H9 (cell line): ENCODE measurements at regions not wholly inside any gene's neighbourhood (a gene's known extent, or its start where the extent isn't known, plus 50 kb on each side); places are given as distances from the start of the nearest gene placed in this dataset.

Experiments used
- DNase-seq: peaks from one replicate; pipeline ENCODE4 v3.0.0-alpha.2; 2017
- H2AFZ ChIP-seq: one replicate; pipeline ENCODE4 v1.6.1; 2013; ENCODE audit warnings: mild to moderate bottlenecking, low read length, control low read depth, moderate library complexity
- H2AK5ac ChIP-seq: 2 replicates; pipeline ENCODE4 v1.6.1; 2013; ENCODE audit warnings: low read length, control low read depth, mixed read lengths; ENCODE audit not compliant: insufficient read length
- H2BK120ac ChIP-seq: one replicate; pipeline ENCODE4 v1.6.1; 2013; ENCODE audit warnings: low read depth, mild to moderate bottlenecking, low read length, control low read depth, inconsistent platforms; ENCODE audit not compliant: poor library complexity, severe bottlenecking
- H2BK12ac ChIP-seq: 2 replicates; pipeline ENCODE4 v1.6.1; 2013; ENCODE audit warnings: low read length, control low read depth, mixed read lengths, low read depth; ENCODE audit not compliant: insufficient read length
- H2BK15ac ChIP-seq: 2 replicates; pipeline ENCODE4 v1.6.1; 2013; ENCODE audit warnings: low read depth, low read length, control low read depth
- H2BK20ac ChIP-seq: one replicate; pipeline ENCODE4 v1.6.1; 2013; ENCODE audit warnings: low read depth, mild to moderate bottlenecking, low read length, control low read depth, inconsistent platforms; ENCODE audit not compliant: poor library complexity, severe bottlenecking
- H2BK5ac ChIP-seq: 2 replicates; pipeline ENCODE4 v1.6.1; 2013; ENCODE audit warnings: low read length, control low read depth, mixed read lengths; ENCODE audit not compliant: insufficient read length
- H3K14ac ChIP-seq: 2 replicates; pipeline ENCODE4 v1.6.1; 2013; ENCODE audit warnings: low read length, control low read depth; ENCODE audit not compliant: insufficient read depth
- H3K18ac ChIP-seq: 2 replicates; pipeline ENCODE4 v1.6.1; 2013; ENCODE audit warnings: low read depth, mild to moderate bottlenecking, mixed read lengths, low read length, control low read depth; ENCODE audit not compliant: insufficient read length
- H3K23ac ChIP-seq: 2 replicates; pipeline ENCODE4 v1.6.1; 2013; ENCODE audit warnings: low read length, control low read depth, mixed read lengths, low read depth; ENCODE audit not compliant: insufficient read length
- H3K23me2 ChIP-seq: 2 replicates; pipeline ENCODE4 v1.6.1; 2013; ENCODE audit warnings: low read depth, mild to moderate bottlenecking, mixed read lengths, low read length, control low read depth; ENCODE audit not compliant: insufficient read length, poor library complexity, severe bottlenecking
- H3K27ac ChIP-seq: 2 replicates; pipeline ENCODE4 v1.5.1; 2013; ENCODE audit warnings: low read length, control low read depth, mixed read lengths, low read depth; ENCODE audit not compliant: insufficient read length
- H3K27me3 ChIP-seq: 2 replicates; pipeline ENCODE4 v1.6.1; 2013; ENCODE audit warnings: low read length, control low read depth, inconsistent platforms; ENCODE audit not compliant: insufficient read depth
- H3K4ac ChIP-seq: 2 replicates; pipeline ENCODE4 v1.6.1; 2013; ENCODE audit warnings: low read depth, mild to moderate bottlenecking, control low read depth, inconsistent platforms, low read length, moderate library complexity
- H3K4me1 ChIP-seq: 2 replicates; pipeline ENCODE4 v1.6.1; 2013; ENCODE audit warnings: low read length, control low read depth, inconsistent platforms; ENCODE audit not compliant: insufficient read depth
- H3K4me2 ChIP-seq: 2 replicates; pipeline ENCODE4 v1.6.1; 2013; ENCODE audit warnings: low read length, control low read depth, mixed read lengths; ENCODE audit not compliant: insufficient read length, insufficient read depth
- H3K56ac ChIP-seq: 2 replicates; pipeline ENCODE4 v1.6.1; 2013; ENCODE audit warnings: low read depth, mild to moderate bottlenecking, mixed read lengths, low read length, control low read depth; ENCODE audit not compliant: insufficient read length
- H3K79me1 ChIP-seq: 2 replicates; pipeline ENCODE4 v1.6.1; 2013; ENCODE audit warnings: low read depth, mild to moderate bottlenecking, moderate library complexity, low read length, control low read depth, inconsistent platforms; ENCODE audit not compliant: insufficient read depth, poor library complexity, severe bottlenecking
- H3K79me2 ChIP-seq: 2 replicates; pipeline ENCODE4 v1.6.1; 2013; ENCODE audit warnings: low read length, control low read depth, inconsistent platforms; ENCODE audit not compliant: insufficient read depth
- H3K9ac ChIP-seq: 2 replicates; pipeline ENCODE4 v1.6.1; 2013; ENCODE audit warnings: low read length, control low read depth, mixed read lengths; ENCODE audit not compliant: insufficient read length; ENCODE audit errors: extremely low read depth
- H3K9me3 ChIP-seq: one replicate; pipeline ENCODE4 v1.6.1; 2013; ENCODE audit warnings: low read depth, low read length, inconsistent platforms; ENCODE audit not compliant: control insufficient read depth
- H3T11ph ChIP-seq: one replicate; pipeline ENCODE4 v1.6.1; 2013; ENCODE audit warnings: mild to moderate bottlenecking, low read length, control low read depth, inconsistent platforms
- H4K20me1 ChIP-seq: one replicate; pipeline ENCODE4 v1.6.1; 2013; ENCODE audit not compliant: control insufficient read depth, insufficient read length, insufficient read depth
- H4K5ac ChIP-seq: 2 replicates; pipeline ENCODE4 v1.6.1; 2013; ENCODE audit warnings: low read depth, mild to moderate bottlenecking, mixed read lengths, low read length, control low read depth; ENCODE audit not compliant: insufficient read length
- H4K8ac ChIP-seq: replicated peaks from 2 replicates; pipeline ENCODE4 v1.6.1; 2013; ENCODE audit warnings: low read length, control low read depth, mixed read lengths, low read depth; ENCODE audit not compliant: insufficient read length
- H4K91ac ChIP-seq: 2 replicates; pipeline ENCODE4 v1.6.1; 2013; ENCODE audit warnings: low read depth, mild to moderate bottlenecking, moderate library complexity, mixed read lengths, low read length, control low read depth; ENCODE audit not compliant: insufficient read length
- H3K27ac Mint-ChIP-seq, 3 experiments: 2 replicates in 2 of 3; 3 replicates in 1 of 3; pipeline ENCODE4 v1.8.0; 2020 to 2021; ENCODE audit warnings: mixed read lengths in 3 of 3, mild to moderate bottlenecking in 1 of 3, moderate library complexity in 1 of 3
- H3K27me3 Mint-ChIP-seq: 2 replicates; pipeline ENCODE4 v1.8.0; 2021; ENCODE audit warnings: low read depth, mild to moderate bottlenecking, moderate library complexity, mixed read lengths
- H3K36me3 Mint-ChIP-seq, 3 experiments: 2 replicates in 2 of 3; 3 replicates in 1 of 3; pipeline ENCODE4 v1.8.0; 2020 to 2021; ENCODE audit warnings: low read depth in 3 of 3, mixed read lengths in 3 of 3; ENCODE audit not compliant: insufficient read depth in 1 of 3
- H3K4me1 Mint-ChIP-seq, 2 experiments: 2 replicates each; pipeline ENCODE4 v1.8.0; 2020; ENCODE audit warnings: mixed read lengths in 2 of 2
- H3K4me3 Mint-ChIP-seq, 2 experiments: 2 replicates in 1 of 2; 3 replicates in 1 of 2; pipeline ENCODE4 v1.8.0; 2020 to 2021; ENCODE audit warnings: mild to moderate bottlenecking in 2 of 2, mixed read lengths in 2 of 2, moderate library complexity in 1 of 2
- H3K9me3 Mint-ChIP-seq, 2 experiments: 2 replicates in 1 of 2; 3 replicates in 1 of 2; pipeline ENCODE4 v1.8.0; 2020; ENCODE audit warnings: mild to moderate bottlenecking in 2 of 2, mixed read lengths in 2 of 2, moderate library complexity in 1 of 2
- CTCF ChIP-seq: fragments of 200-600 bp; sonication (generic); conservative IDR thresholded peaks from 3 replicates; pipeline ENCODE4 v1.8.0; 2021; ENCODE audit warnings: antibody characterized with exemption, mild to moderate bottlenecking
- WGBS: extraction: QIAGEN DNeasy Blood & Tissue Kit; methylation state at CpG from one replicate; pipeline ENCODE4 v1.1.7; 2013; ENCODE audit warnings: missing lambda C conversion rate, low lambda C conversion rate, mixed read lengths; ENCODE audit not compliant: insufficient read length; ENCODE audit errors: extremely low coverage; 5-methylcytosine and 5-hydroxymethylcytosine counted together

GRCh38 chr5:52449516-52449915, 338.2 kb upstream of the ITGA1 start:
- H3K27ac ChIP-seq, result no peak overlapping the region
- no peak overlapping the region for H2BK12ac ChIP-seq
- Mint-ChIP-seq H3K27me3 (no peaks in the 10 kb centered on the region; the same call in none of the 2 replicates), H3K36me3 (no peaks in the 10 kb centered on the region), H3K27ac (no peak overlapping the region), H3K9me3 (no peaks in the 10 kb centered on the region), H3K4me3 (no peak overlapping the region), H3K4me1 (peaks cover 43 to 46% of the 10 kb centered on the region in 2 experiments)
- H2AK5ac ChIP-seq, result no peak overlapping the region
- no peak overlapping the region for H3K18ac ChIP-seq
- no peak for TF ChIP-seq CTCF
- no peaks in the 10 kb centered on the region for H3K23me2 ChIP-seq
- no peak overlapping the region for H2AFZ ChIP-seq
- no peak overlapping the region for H3K23ac ChIP-seq
- no peak overlapping the region for H2BK15ac ChIP-seq
- no peak overlapping the region for H3T11ph ChIP-seq
- no peak overlapping the region for H2BK5ac ChIP-seq
- no peak overlapping the region for H4K91ac ChIP-seq
- H3K56ac ChIP-seq, result no peak overlapping the region
- H4K5ac ChIP-seq, result no peak overlapping the region
- H3K4ac ChIP-seq, result no peak overlapping the region
- no peaks in the 10 kb centered on the region for H3K9me3 ChIP-seq
- no peak overlapping the region for H2BK20ac ChIP-seq
- no peaks in the 10 kb centered on the region for H4K20me1 ChIP-seq
- no peak overlapping the region for H3K4me2 ChIP-seq
- H3K9ac ChIP-seq, result no peak overlapping the region
- H3K4me1 ChIP-seq, result no peaks in the 10 kb centered on the region; the same call in 1 of the 2 replicates
- no peak overlapping the region for H3K14ac ChIP-seq
- H4K8ac ChIP-seq, result no peak overlapping the region
- no peaks in the 10 kb centered on the region for H3K79me1 ChIP-seq
- WGBS, result no CpG with 5 or more reads among the region's 3 CpGs
- H2BK120ac ChIP-seq, result no peak overlapping the region
- DNase-seq, result no peak
- H3K27me3 ChIP-seq, result no peaks in the 10 kb centered on the region; the same call in 1 of the 2 replicates
- no peaks in the 10 kb centered on the region for H3K79me2 ChIP-seq
